GM21576 (cell line): ENCODE measurements at regions not wholly inside any gene's neighbourhood (a gene's known extent, or its start where the extent isn't known, plus 50 kb on each side); places are given as distances from the start of the nearest gene placed in this dataset.
"Not testable (repeated sequence)": the region's sequence is repeated elsewhere in the genome, so short reads cannot be mapped to it uniquely, and the experiment has no call there.

Source experiments
- ATAC-seq: cut with Tn5 transposase; IDR thresholded peaks from one replicate; pipeline ENCODE4 v1.9.1; 2021; ENCODE audit warnings: mild to moderate bottlenecking, moderate library complexity; ENCODE audit not compliant: unreplicated experiment

- no peak for ATAC-seq
Measured at GRCh38 chr14:25350802-25351201, 300.9 kb upstream of the STXBP6 start.

GRCh38 chr14:25350021-25350420 lies 300.1 kb upstream of the STXBP6 start:
- ATAC-seq: no peak

GRCh38 chr14:25349269-25349668 lies 299.3 kb upstream of the STXBP6 start:
- ATAC-seq: no peak

GRCh38 chr14:25340882-25341281 lies 290.9 kb upstream of the STXBP6 start:
- ATAC-seq: no peak

GRCh38 chr14:25322784-25323183 lies 272.8 kb upstream of the STXBP6 start:
- no peak for ATAC-seq

GRCh38 chr14:25316007-25316406 lies 266.1 kb upstream of the STXBP6 start:
- ATAC-seq: not testable (repeated sequence)

- no peak for ATAC-seq
Measured at GRCh38 chr14:25308244-25308643, 258.3 kb upstream of the STXBP6 start.

- no peak for ATAC-seq
Measured at GRCh38 chr14:25303934-25304333, 254.0 kb upstream of the STXBP6 start.

GRCh38 chr14:25298238-25298637 lies 248.3 kb upstream of the STXBP6 start:
- ATAC-seq: no peak

- ATAC-seq: not testable (repeated sequence)
Measured at GRCh38 chr14:25290154-25290553, 240.2 kb upstream of the STXBP6 start.

GRCh38 chr14:25274529-25274928 lies 224.6 kb upstream of the STXBP6 start:
- ATAC-seq: no peak

GRCh38 chr14:25267186-25267585 lies 217.2 kb upstream of the STXBP6 start:
- no peak for ATAC-seq

- ATAC-seq: no peak
Measured at GRCh38 chr14:25259470-25259869, 209.5 kb upstream of the STXBP6 start.

- ATAC-seq: no peak
Measured at GRCh38 chr14:25252793-25253192, 202.8 kb upstream of the STXBP6 start.

GRCh38 chr14:25250516-25250915 lies 200.6 kb upstream of the STXBP6 start:
- no peak for ATAC-seq

GRCh38 chr14:25247609-25248008 lies 197.7 kb upstream of the STXBP6 start:
- ATAC-seq: no peak

- ATAC-seq: no peak
Measured at GRCh38 chr14:25246751-25247150, 196.8 kb upstream of the STXBP6 start.

- ATAC-seq: no peak
Measured at GRCh38 chr14:25239170-25239569, 189.2 kb upstream of the STXBP6 start.

GRCh38 chr14:25237845-25238244 lies 187.9 kb upstream of the STXBP6 start:
- ATAC-seq: no peak

GRCh38 chr14:25233613-25234012 lies 183.7 kb upstream of the STXBP6 start:
- ATAC-seq: no peak

- no peak for ATAC-seq
Measured at GRCh38 chr14:25231004-25231403, 181.1 kb upstream of the STXBP6 start.

- ATAC-seq: no peak
Measured at GRCh38 chr14:25226214-25226613, 176.3 kb upstream of the STXBP6 start.

- ATAC-seq: no peak
Measured at GRCh38 chr14:25222256-25222655, 172.3 kb upstream of the STXBP6 start.

- no peak for ATAC-seq
Measured at GRCh38 chr14:25220514-25220913, 170.6 kb upstream of the STXBP6 start.
